Mesothelial cell of epicardium (in vitro differentiated cells): ENCODE measurements at regions not wholly inside any gene's neighbourhood (a gene's known extent, or its start where the extent isn't known, plus 50 kb on each side); places are given as distances from the start of the nearest gene placed in this dataset.

Experiments
- DNase-seq, 2 experiments: peaks; one replicate each; pipeline ENCODE4 v3.0.0; 2021; ENCODE audit warnings: low spot score in 2 of 2; ENCODE audit not compliant: unreplicated experiment in 2 of 2
- H3K27ac Mint-ChIP-seq: 2 replicates; pipeline ENCODE4 v1.8.0; 2021; ENCODE audit warnings: mixed read lengths
- H3K27me3 Mint-ChIP-seq: 2 replicates; pipeline ENCODE4 v1.8.0; 2021; ENCODE audit warnings: low read depth, mixed read lengths
- H3K36me3 Mint-ChIP-seq: 2 replicates; pipeline ENCODE4 v1.8.0; 2021; ENCODE audit warnings: mixed read lengths
- H3K4me1 Mint-ChIP-seq: 2 replicates; pipeline ENCODE4 v1.8.0; 2021; ENCODE audit warnings: mixed read lengths
- H3K4me3 Mint-ChIP-seq: 2 replicates; pipeline ENCODE4 v1.8.0; 2021; ENCODE audit warnings: mild to moderate bottlenecking, moderate library complexity, mixed read lengths
- H3K9me3 Mint-ChIP-seq: 2 replicates; pipeline ENCODE4 v1.8.0; 2021; ENCODE audit warnings: mixed read lengths
- TF ChIP-seq, protein P1 (sequence below): fragments of 200-600 bp; sonication (generic); IDR thresholded peaks from one replicate; pipeline ENCODE4 v1.5.0; 2021; ENCODE audit warnings: antibody characterized with exemption; ENCODE audit not compliant: unreplicated experiment

DNA sequence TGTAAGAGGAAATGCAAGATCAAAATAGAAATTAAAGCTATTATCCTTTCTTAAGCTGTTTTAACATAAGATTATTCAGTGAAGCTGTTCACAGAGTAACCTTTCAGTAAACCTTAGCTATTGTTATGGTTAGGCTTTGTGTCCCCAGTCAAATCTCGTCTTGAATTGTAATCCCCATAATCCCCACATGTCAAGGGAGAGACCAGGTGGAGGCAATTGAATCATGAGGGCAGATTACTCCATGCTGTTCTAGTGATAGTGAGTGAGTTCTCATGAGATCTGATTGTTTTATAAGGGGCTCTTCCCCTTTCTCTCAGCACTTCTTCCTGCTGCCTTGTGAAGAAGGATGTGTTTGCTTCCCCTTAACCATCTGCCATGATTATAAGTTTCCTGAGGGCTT is 424.4 kb downstream of the DSEL start:
- no peaks in the 10 kb centered on the region for H3K36me3 Mint-ChIP-seq
- DNase-seq = no peak
- H3K27me3 Mint-ChIP-seq = no peaks in the 10 kb centered on the region
- peaks cover 3% of the 10 kb centered on the region for H3K9me3 Mint-ChIP-seq
- H3K27ac Mint-ChIP-seq = no peak overlapping the region
- no peaks in the 10 kb centered on the region for H3K4me1 Mint-ChIP-seq
- no peak overlapping the region for H3K4me3 Mint-ChIP-seq
- TF ChIP-seq, protein P1, sequence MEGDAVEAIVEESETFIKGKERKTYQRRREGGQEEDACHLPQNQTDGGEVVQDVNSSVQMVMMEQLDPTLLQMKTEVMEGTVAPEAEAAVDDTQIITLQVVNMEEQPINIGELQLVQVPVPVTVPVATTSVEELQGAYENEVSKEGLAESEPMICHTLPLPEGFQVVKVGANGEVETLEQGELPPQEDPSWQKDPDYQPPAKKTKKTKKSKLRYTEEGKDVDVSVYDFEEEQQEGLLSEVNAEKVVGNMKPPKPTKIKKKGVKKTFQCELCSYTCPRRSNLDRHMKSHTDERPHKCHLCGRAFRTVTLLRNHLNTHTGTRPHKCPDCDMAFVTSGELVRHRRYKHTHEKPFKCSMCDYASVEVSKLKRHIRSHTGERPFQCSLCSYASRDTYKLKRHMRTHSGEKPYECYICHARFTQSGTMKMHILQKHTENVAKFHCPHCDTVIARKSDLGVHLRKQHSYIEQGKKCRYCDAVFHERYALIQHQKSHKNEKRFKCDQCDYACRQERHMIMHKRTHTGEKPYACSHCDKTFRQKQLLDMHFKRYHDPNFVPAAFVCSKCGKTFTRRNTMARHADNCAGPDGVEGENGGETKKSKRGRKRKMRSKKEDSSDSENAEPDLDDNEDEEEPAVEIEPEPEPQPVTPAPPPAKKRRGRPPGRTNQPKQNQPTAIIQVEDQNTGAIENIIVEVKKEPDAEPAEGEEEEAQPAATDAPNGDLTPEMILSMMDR = no peak

DNA sequence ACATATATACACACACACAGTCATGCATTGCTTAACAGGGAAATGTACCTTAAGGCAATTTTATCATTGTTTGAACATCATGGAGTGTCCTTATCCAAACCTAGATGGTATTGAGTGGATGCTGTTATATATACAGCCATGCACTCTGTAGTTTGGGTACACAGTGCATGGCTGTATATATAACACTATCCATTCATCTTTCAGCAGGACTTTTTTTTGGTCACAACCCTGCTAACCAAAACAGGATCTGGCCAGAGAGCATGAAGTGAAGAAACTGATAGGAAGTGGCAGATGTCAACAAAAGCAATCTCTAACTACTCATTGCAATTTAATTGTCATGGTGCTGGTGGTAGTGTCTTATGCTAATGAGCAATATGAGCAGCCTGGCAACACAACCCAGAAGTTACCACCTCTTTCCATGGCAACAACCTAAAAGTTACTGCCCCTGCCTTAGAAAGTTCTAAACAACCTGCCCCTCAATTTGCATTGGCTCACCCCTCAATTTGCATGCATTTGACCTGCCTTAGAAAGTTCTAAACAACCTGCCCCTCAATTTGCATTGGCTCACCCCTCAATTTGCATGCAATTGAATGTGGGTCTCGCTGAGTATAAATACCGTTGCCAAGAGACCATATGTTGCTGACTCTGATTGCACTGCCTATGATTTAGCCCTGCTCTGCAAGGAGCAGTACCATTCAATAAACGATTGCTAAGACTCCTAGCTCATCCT is 434.9 kb downstream of the DSEL start:
- DNase-seq = no peak
- no peak overlapping the region for H3K27ac Mint-ChIP-seq
- peaks cover 4% of the 10 kb centered on the region for H3K4me1 Mint-ChIP-seq
- TF ChIP-seq, protein P1 = no peak
- no peaks in the 10 kb centered on the region for H3K36me3 Mint-ChIP-seq
- no peaks in the 10 kb centered on the region for H3K9me3 Mint-ChIP-seq
- H3K27me3 Mint-ChIP-seq = no peaks in the 10 kb centered on the region
- no peak overlapping the region for H3K4me3 Mint-ChIP-seq

DNA sequence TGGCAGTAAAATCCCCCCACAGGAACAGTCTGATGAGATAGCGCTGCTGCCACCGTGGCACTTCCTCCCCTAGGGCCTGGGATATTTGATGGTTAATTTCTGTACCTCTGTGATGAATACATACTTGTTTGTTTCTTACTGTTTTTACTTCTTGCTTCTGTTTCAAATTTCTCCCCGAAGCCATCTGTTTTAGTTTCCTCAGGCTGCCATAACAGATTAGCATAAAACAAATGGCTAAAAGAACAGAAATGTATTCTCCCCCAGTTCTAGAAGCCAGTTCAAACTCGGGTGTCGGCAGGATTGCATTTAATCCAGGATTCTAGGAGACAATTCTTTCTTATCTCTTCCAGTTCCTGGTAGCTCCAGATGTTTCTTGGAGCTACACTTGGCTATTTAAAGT is 435.9 kb downstream of the DSEL start:
- no peak for DNase-seq
- TF ChIP-seq, protein P1 = no peak
- H3K4me3 Mint-ChIP-seq = no peak overlapping the region
- no peaks in the 10 kb centered on the region for H3K9me3 Mint-ChIP-seq
- no peak overlapping the region for H3K27ac Mint-ChIP-seq
- no peaks in the 10 kb centered on the region for H3K27me3 Mint-ChIP-seq
- H3K36me3 Mint-ChIP-seq = no peaks in the 10 kb centered on the region
- peaks cover 4% of the 10 kb centered on the region for H3K4me1 Mint-ChIP-seq

DNA sequence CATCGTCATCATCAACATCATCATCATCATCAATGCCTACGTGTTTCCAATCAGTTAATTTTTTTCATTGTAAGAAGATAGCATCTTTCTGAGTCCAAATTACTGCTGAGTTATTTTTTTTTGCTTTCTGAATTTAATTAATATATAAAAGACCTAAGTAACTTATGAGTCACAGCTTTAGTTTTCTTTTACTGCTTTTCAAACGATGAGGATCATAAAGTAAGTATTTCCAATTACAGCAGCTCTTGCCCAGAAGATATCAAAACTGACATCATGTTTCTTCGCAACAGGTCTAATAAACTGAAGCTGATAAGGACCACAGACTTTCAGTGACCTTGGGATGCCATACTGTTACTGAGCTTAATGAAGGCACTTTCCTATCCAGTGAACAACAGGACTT is 442.2 kb downstream of the DSEL start:
- no peak overlapping the region for H3K27ac Mint-ChIP-seq
- H3K9me3 Mint-ChIP-seq = no peaks in the 10 kb centered on the region
- H3K36me3 Mint-ChIP-seq = no peaks in the 10 kb centered on the region
- DNase-seq = no peak
- TF ChIP-seq, protein P1 = no peak
- peaks cover 4% of the 10 kb centered on the region for H3K4me1 Mint-ChIP-seq
- H3K4me3 Mint-ChIP-seq = no peak overlapping the region
- H3K27me3 Mint-ChIP-seq = no peaks in the 10 kb centered on the region

DNA sequence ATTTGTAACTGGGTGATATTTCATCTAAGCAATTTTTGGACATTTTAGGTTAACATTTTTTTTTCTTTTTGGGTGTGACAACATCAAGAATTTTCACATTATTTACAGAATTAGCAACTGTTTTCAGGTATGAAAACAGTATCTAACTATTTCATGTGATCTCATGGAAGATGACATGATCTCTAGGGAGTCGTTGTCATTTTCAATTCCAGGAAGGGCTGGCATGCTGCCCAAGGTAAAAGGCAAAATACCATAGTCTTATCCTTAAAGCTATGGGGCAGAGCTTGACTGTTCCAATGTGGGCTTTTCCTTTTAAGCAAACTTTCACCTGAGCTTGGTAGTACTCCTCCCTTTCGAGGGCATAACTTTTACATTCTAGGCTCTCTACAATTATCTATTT is 443.7 kb downstream of the DSEL start:
- no peak overlapping the region for H3K4me3 Mint-ChIP-seq
- no peak for DNase-seq
- no peak overlapping the region for H3K27ac Mint-ChIP-seq
- peaks cover 5% of the 10 kb centered on the region for H3K4me1 Mint-ChIP-seq
- no peaks in the 10 kb centered on the region for H3K36me3 Mint-ChIP-seq
- H3K27me3 Mint-ChIP-seq = no peaks in the 10 kb centered on the region
- TF ChIP-seq, protein P1 = no peak
- no peaks in the 10 kb centered on the region for H3K9me3 Mint-ChIP-seq
